ENCODE measurements at regions not wholly inside any gene's neighbourhood (a gene's known extent, or its start where the extent isn't known, plus 50 kb on each side); places are given as distances from the start of the nearest gene placed in this dataset.

GRCh38 chr12:46452776-46453175 lies 80.2 kb upstream of the SLC38A2 start:
- DNase-seq = no peak
- Histone ChIP-seq H3K4me3 (no peak overlapping the region), H3K36me3 (no peaks in the 10 kb centered on the region), H3K9me3 (no peaks in the 10 kb centered on the region), H3K4me1 (peaks cover 45 to 46% of the 10 kb centered on the region in 2 donors), H3K27ac (peak overlapping the region; percentile 62 to 75 (median 71)), H3K27me3 (no peaks in the 10 kb centered on the region)
- in situ Hi-C loops (cut with MboI; ENCODE audit: low sequenced_read_pairs in 4 of 4) (no loop called here), intact Hi-C loops (cut with DNase I; ENCODE audit: low total_unique reads) (loop anchor here (5.0 kb wide), 1 partner anchor 105 kb away; no protein-coding TSS in a partner anchor)
- no peak for ATAC-seq
- TF ChIP-seq POLR2A (IDR thresholded peaks at IDR 0.05) = no peak

GRCh38 chr12:46452061-46452615 lies 79.6 kb upstream of the SLC38A2 start:
- Histone ChIP-seq H3K27ac (peak overlapping the region; percentile 62 to 75 (median 71)), H3K27me3 (no peaks in the 10 kb centered on the region), H3K4me3 (no peak overlapping the region), H3K36me3 (no peaks in the 10 kb centered on the region), H3K4me1 (peaks cover 46 to 47% of the 10 kb centered on the region in 2 donors), H3K9me3 (no peaks in the 10 kb centered on the region)
- no peak for DNase-seq
- intact Hi-C loops (cut with DNase I; ENCODE audit: low total_unique reads) (loop anchor here (5.0 kb wide), 1 partner anchor 105 kb away; no protein-coding TSS in a partner anchor), in situ Hi-C loops (cut with MboI; ENCODE audit: low sequenced_read_pairs in 4 of 4) (no loop called here)
- TF ChIP-seq CTCF (IDR thresholded peaks at IDR 0.05 in 4 of 5, conservative IDR thresholded peaks at IDR 0.05 in 1 of 5) (no peak), POLR2A (IDR thresholded peaks at IDR 0.05) (no peak)
- ATAC-seq = no peak

GRCh38 chr12:46451276-46452021 lies 78.9 kb upstream of the SLC38A2 start:
- intact Hi-C loops (cut with DNase I; ENCODE audit: low total_unique reads) = loop anchor here (2.0 to 5.0 kb wide), 2 partner anchors 51 to 106 kb away; no protein-coding TSS in a partner anchor
- no peak overlapping the region for H3K4me3 ChIP-seq
- no peaks in the 10 kb centered on the region for H3K27me3 ChIP-seq
- H3K36me3 ChIP-seq = no peaks in the 10 kb centered on the region
- DNase-seq (no peak), ATAC-seq (peak in 1 of 2 donors; percentile 41)
- H3K27ac ChIP-seq = peak overlapping the region; percentile 62 to 75 (median 71)
- TF ChIP-seq POLR2A (IDR thresholded peaks at IDR 0.05) (no peak), CTCF (IDR thresholded peaks at IDR 0.05 in 4 of 5, conservative IDR thresholded peaks at IDR 0.05 in 1 of 5) (no peak)
- in situ Hi-C loops (cut with MboI; ENCODE audit: low sequenced_read_pairs in 4 of 4) = no loop called here
- H3K4me1 ChIP-seq = peaks cover 48 to 53% of the 10 kb centered on the region in 2 donors
- H3K9me3 ChIP-seq = no peaks in the 10 kb centered on the region

- no peak overlapping the region for H3K4me3 ChIP-seq
- in situ Hi-C loops (cut with MboI; ENCODE audit: low sequenced_read_pairs in 4 of 4) (no loop called here), intact Hi-C loops (cut with DNase I; ENCODE audit: low total_unique reads) (loop anchor here (2.0 to 5.0 kb wide), 2 partner anchors 50 to 107 kb away; no protein-coding TSS in a partner anchor)
- ATAC-seq (peak; percentile 51 to 85), DNase-seq (peak; percentile 50 to 85)
- H3K36me3 ChIP-seq = no peaks in the 10 kb centered on the region
- no peaks in the 10 kb centered on the region for H3K27me3 ChIP-seq
- no peaks in the 10 kb centered on the region for H3K9me3 ChIP-seq
- H3K4me1 ChIP-seq = peaks cover 48 to 54% of the 10 kb centered on the region in 2 donors
- H3K27ac ChIP-seq = peak overlapping the region; percentile 62 to 75 (median 71)
- TF ChIP-seq POLR2A (IDR thresholded peaks at IDR 0.05) (no peak), CTCF (IDR thresholded peaks at IDR 0.05 in 4 of 5, conservative IDR thresholded peaks at IDR 0.05 in 1 of 5) (no peak)
Observed at GRCh38 chr12:46450279-46450748, 77.7 kb upstream of the SLC38A2 start.

- H3K9me3 ChIP-seq = no peaks in the 10 kb centered on the region
- ATAC-seq = no peak
- intact Hi-C loops (cut with DNase I; ENCODE audit: low total_unique reads) (loop anchor here (2.0 to 5.0 kb wide), 2 partner anchors 49 to 107 kb away; no protein-coding TSS in a partner anchor), in situ Hi-C loops (cut with MboI; ENCODE audit: low sequenced_read_pairs in 4 of 4) (no loop called here)
- peaks cover 48 to 56% of the 10 kb centered on the region in 2 donors for H3K4me1 ChIP-seq
- DNase-seq = no peak
- no peaks in the 10 kb centered on the region for H3K27me3 ChIP-seq
- no peak overlapping the region for H3K4me3 ChIP-seq
- TF ChIP-seq POLR2A (IDR thresholded peaks at IDR 0.05) = no peak
- TF ChIP-seq CTCF (IDR thresholded peaks at IDR 0.05 in 4 of 5, conservative IDR thresholded peaks at IDR 0.05 in 1 of 5) = no peak
- H3K36me3 ChIP-seq = no peaks in the 10 kb centered on the region
- peak overlapping the region; percentile 62 to 75 (median 71) for H3K27ac ChIP-seq
Observed at GRCh38 chr12:46449856-46450255, 77.3 kb upstream of the SLC38A2 start.
